ENCODE measurements at regions not wholly inside any gene's neighbourhood (a gene's known extent, or its start where the extent isn't known, plus 50 kb on each side); places are given as distances from the start of the nearest gene placed in this dataset.

DNA sequence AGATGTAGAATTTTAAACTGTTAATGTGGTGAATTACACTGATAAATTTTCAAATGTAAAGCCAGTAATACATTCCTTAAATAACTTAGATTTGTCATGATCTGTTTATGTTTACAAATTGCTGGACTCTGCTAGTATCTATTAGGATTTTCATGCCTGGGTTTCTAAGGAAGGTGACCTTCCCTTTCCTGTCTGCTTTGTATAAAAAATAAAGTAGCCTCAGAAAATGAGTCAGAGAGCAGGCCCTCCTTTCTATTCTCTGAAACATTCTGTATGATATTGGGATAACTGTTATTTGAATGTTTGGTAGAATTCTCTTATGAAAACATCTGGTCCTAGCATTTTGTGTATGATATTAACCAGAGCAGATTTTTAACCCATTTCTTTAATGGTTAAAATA, 255.3 kb downstream of the SYK start:
- Histone ChIP-seq H3K27me3 (no peaks in the 10 kb centered on the region), H3K36me3 (replicated peaks in 1 of 2) (no peaks in the 10 kb centered on the region), H3K27ac (no peak overlapping the region), H3K4me3 (no peak overlapping the region), H3K9me3 (replicated peaks in 1 of 3) (no peaks in the 10 kb centered on the region), H3K4me1 (replicated peaks in 1 of 2) (peaks cover 0 to 19% of the 10 kb centered on the region in 2 donors)
- DNase-seq: no peak
- TF ChIP-seq, protein P1, sequence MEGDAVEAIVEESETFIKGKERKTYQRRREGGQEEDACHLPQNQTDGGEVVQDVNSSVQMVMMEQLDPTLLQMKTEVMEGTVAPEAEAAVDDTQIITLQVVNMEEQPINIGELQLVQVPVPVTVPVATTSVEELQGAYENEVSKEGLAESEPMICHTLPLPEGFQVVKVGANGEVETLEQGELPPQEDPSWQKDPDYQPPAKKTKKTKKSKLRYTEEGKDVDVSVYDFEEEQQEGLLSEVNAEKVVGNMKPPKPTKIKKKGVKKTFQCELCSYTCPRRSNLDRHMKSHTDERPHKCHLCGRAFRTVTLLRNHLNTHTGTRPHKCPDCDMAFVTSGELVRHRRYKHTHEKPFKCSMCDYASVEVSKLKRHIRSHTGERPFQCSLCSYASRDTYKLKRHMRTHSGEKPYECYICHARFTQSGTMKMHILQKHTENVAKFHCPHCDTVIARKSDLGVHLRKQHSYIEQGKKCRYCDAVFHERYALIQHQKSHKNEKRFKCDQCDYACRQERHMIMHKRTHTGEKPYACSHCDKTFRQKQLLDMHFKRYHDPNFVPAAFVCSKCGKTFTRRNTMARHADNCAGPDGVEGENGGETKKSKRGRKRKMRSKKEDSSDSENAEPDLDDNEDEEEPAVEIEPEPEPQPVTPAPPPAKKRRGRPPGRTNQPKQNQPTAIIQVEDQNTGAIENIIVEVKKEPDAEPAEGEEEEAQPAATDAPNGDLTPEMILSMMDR (IDR thresholded peaks at IDR 0.05): no peak
- no peak for TF ChIP-seq POLR2A (IDR thresholded peaks at IDR 0.05)
- intact Hi-C loops (cut with DNase I): no loop called here

DNA sequence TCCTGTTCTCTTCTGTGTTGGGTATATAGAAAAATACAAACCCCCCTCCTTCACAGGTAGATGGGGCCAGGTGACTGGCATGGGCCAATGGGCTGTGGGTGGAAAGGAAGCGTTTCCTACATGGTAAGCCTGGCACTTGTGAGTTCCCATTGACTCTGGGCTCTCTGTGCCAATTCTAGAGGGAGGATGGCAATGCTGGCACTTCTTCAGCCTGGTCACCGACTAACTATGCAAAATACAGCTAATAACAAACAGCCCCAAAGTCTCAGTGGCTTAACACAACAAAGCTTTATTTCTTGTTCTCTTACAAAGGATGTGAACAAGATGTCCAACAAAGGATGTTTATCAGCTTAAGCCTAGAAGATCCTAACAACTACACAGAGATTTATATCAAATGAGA, 258.1 kb downstream of the SYK start:
- H3K27ac ChIP-seq: no peak overlapping the region
- no peak overlapping the region for H3K4me3 ChIP-seq
- H3K4me1 ChIP-seq (replicated peaks in 1 of 2): peaks cover 0 to 19% of the 10 kb centered on the region in 2 donors
- 80 to 89% (median 84%) methylated on average over 2 of the region's 2 CpGs for WGBS, 4 donors
- peak in 1 of 7 donors; percentile 30 for DNase-seq
- H3K36me3 ChIP-seq (replicated peaks in 1 of 2): no peaks in the 10 kb centered on the region
- H3K9me3 ChIP-seq (replicated peaks in 1 of 3): no peaks in the 10 kb centered on the region
- intact Hi-C loops (cut with DNase I): loop anchor here in 1 of 2 donors (5.0 kb wide), 1 partner anchor 53 kb away; no protein-coding TSS in a partner anchor
- TF ChIP-seq POLR2A (IDR thresholded peaks at IDR 0.05): no peak
- TF ChIP-seq, protein P1 (IDR thresholded peaks at IDR 0.05): no peak
- H3K27me3 ChIP-seq: no peaks in the 10 kb centered on the region

DNA sequence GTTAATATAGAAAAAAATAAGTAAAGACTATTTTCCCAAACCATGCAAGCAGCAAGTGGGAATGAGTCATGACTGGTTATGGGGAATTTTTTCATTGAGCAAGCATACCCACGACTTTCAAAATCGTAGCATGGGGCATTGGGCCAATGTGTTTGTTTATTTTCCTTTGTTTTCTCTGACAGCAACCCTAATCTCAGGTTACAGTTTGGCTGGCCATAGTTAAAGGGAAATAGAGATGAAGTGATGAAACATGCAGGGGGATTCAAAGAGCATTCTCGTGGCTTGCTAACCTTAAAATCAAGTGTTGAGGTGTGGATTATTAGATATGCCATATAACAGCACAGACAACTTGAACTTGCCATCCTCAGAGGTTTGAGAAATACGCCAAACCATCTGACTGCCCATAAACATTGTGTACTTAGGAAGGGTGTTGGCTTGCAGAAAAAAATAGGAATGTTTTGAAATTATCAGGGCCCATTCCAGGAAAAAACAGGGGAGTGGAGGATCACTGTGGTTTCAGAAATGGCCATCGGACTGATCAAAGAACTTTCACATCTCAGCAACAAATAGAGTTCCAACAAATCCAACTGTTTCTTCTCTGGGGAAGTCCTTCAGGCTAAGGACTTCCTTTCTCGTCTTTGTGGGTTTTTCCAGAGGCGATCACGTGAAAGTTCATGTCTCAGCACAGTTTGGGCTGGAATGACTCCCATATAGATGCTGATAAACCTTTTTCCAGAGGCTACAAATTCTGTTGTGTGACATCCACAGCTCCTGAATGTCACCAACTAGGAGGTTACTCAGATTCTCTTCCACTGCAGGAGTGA, 259.1 kb downstream of the SYK start:
- peak overlapping the region in 3 of 5 donors; percentile 29 to 68 (median 62) for H3K27ac ChIP-seq
- TF ChIP-seq POLR2A (IDR thresholded peaks at IDR 0.05): no peak
- TF ChIP-seq, protein P1 (IDR thresholded peaks at IDR 0.05): no peak
- H3K27me3 ChIP-seq: no peaks in the 10 kb centered on the region
- intact Hi-C loops (cut with DNase I): loop anchor here in 1 of 2 donors (5.0 kb wide), 1 partner anchor 52 kb away; no protein-coding TSS in a partner anchor
- peak; percentile 32 to 81 (median 74) for DNase-seq
- no peaks in the 10 kb centered on the region for H3K9me3 ChIP-seq (replicated peaks in 1 of 3)
- peaks cover 0 to 19% of the 10 kb centered on the region in 2 donors for H3K4me1 ChIP-seq (replicated peaks in 1 of 2)
- WGBS, 4 donors: 28 to 48% (median 44%) methylated on average over 8 of the region's 8 CpGs
- no peaks in the 10 kb centered on the region for H3K36me3 ChIP-seq (replicated peaks in 1 of 2)
- H3K4me3 ChIP-seq: no peak overlapping the region

DNA sequence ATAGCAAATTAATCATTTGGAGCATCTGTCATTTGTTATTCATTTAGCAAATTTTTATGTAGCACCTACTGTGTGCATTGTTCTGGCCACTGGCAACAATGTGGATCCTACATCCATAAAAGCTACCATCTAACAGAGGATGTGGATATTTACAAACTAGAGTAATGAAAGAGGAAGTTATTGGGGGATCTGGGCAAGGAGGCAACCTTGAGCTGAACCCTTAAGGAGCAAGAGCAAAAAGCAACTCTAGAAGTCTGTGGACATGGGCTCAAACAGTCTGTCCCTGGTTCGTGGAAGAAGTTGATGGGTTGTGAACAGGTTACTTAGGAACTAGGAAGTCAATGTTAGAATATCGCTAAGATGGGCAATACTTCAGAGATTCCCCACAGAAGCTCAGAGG, 259.9 kb downstream of the SYK start:
- H3K4me1 ChIP-seq (replicated peaks in 1 of 2): peaks cover 0 to 19% of the 10 kb centered on the region in 2 donors
- DNase-seq: peak in 1 of 7 donors; percentile 1
- no peaks in the 10 kb centered on the region for H3K27me3 ChIP-seq
- no peaks in the 10 kb centered on the region for H3K9me3 ChIP-seq (replicated peaks in 1 of 3)
- 79 to 93% (median 83%) methylated on average over 2 of the region's 2 CpGs for WGBS, 4 donors
- H3K4me3 ChIP-seq: no peak overlapping the region
- intact Hi-C loops (cut with DNase I): loop anchor here in 1 of 2 donors (5.0 kb wide), 1 partner anchor 51 kb away; no protein-coding TSS in a partner anchor
- H3K27ac ChIP-seq: peak overlapping the region in 2 of 5 donors; percentile 62 to 68
- TF ChIP-seq, protein P1 (IDR thresholded peaks at IDR 0.05): no peak
- TF ChIP-seq POLR2A (IDR thresholded peaks at IDR 0.05): no peak
- no peaks in the 10 kb centered on the region for H3K36me3 ChIP-seq (replicated peaks in 1 of 2)
